ENCODE measurements at regions not wholly inside any gene's neighbourhood (a gene's known extent, or its start where the extent isn't known, plus 50 kb on each side); places are given as distances from the start of the nearest gene placed in this dataset.

- peak; percentile 36 for DNase-seq
Measured at GRCh38 chr6:33967966-33968724, 164.3 kb upstream of the MLN start.

GRCh38 chr6:33967265-33967767 lies 163.5 kb upstream of the MLN start:
- no peak for DNase-seq

GRCh38 chr6:33966536-33966935 lies 162.7 kb upstream of the MLN start:
- no peak for DNase-seq

GRCh38 chr6:33965766-33966165 lies 162.0 kb upstream of the MLN start:
- no peak for DNase-seq

- DNase-seq = no peak
Measured at GRCh38 chr6:33964387-33964786, 160.6 kb upstream of the MLN start.

- no peak for DNase-seq
Measured at GRCh38 chr6:33963136-33963750, 159.4 kb upstream of the MLN start.

- DNase-seq = no peak
Measured at GRCh38 chr6:33962246-33963027, 158.6 kb upstream of the MLN start.

GRCh38 chr6:33961691-33962090 lies 157.9 kb upstream of the MLN start:
- no peak for DNase-seq

- no peak for DNase-seq
Measured at GRCh38 chr6:33960345-33961313, 156.8 kb upstream of the MLN start.

GRCh38 chr6:33959661-33960344 lies 156.0 kb upstream of the MLN start:
- no peak for DNase-seq

GRCh38 chr6:33959329-33959651 lies 155.5 kb upstream of the MLN start:
- DNase-seq = no peak

- DNase-seq = peak; percentile 24
Measured at GRCh38 chr6:33958526-33959328, 154.9 kb upstream of the MLN start.

- peak; percentile 24 for DNase-seq
Measured at GRCh38 chr6:33957892-33958525, 154.2 kb upstream of the MLN start.

- no peak for DNase-seq
Measured at GRCh38 chr6:33957131-33957891, 153.5 kb upstream of the MLN start.

- no peak for DNase-seq
Measured at GRCh38 chr6:33956206-33956605, 152.4 kb upstream of the MLN start.

- no peak for DNase-seq
Measured at GRCh38 chr6:33955566-33955965, 151.8 kb upstream of the MLN start.

GRCh38 chr6:33954453-33954852 lies 150.7 kb upstream of the MLN start:
- DNase-seq = no peak

GRCh38 chr6:33953171-33953570 lies 149.4 kb upstream of the MLN start:
- no peak for DNase-seq

GRCh38 chr6:33952016-33952415 lies 148.2 kb upstream of the MLN start:
- DNase-seq = no peak
